ENCODE measurements at regions not wholly inside any gene's neighbourhood (a gene's known extent, or its start where the extent isn't known, plus 50 kb on each side); places are given as distances from the start of the nearest gene placed in this dataset.

- no peak for DNase-seq
These were observed 168.5 kb downstream of the NOC3L start for GRCh38 chr10:94194256-94194655.

GRCh38 chr10:94197241-94197640, 165.5 kb downstream of the NOC3L start:
- no peak for DNase-seq

- DNase-seq, result no peak
These were observed 164.4 kb downstream of the NOC3L start for GRCh38 chr10:94198324-94198723.

- no peak for DNase-seq
These were observed 163.2 kb downstream of the NOC3L start for GRCh38 chr10:94199565-94199964.

GRCh38 chr10:94200146-94200837, 162.4 kb downstream of the NOC3L start:
- no peak for DNase-seq

GRCh38 chr10:94205396-94205831, 157.3 kb downstream of the NOC3L start:
- DNase-seq, result no peak

GRCh38 chr10:94206176-94206575, 156.6 kb downstream of the NOC3L start:
- DNase-seq, result no peak

- no peak for DNase-seq
These were observed 154.4 kb downstream of the NOC3L start for GRCh38 chr10:94208315-94208714.

- no peak for DNase-seq
These were observed 152.1 kb downstream of the NOC3L start for GRCh38 chr10:94210440-94211168.

GRCh38 chr10:94211169-94211510, 151.6 kb downstream of the NOC3L start:
- no peak for DNase-seq

- no peak for DNase-seq
These were observed 149.7 kb downstream of the NOC3L start for GRCh38 chr10:94213001-94213530.

GRCh38 chr10:94213980-94214379, 148.8 kb downstream of the NOC3L start:
- DNase-seq, result no peak

- no peak for DNase-seq
These were observed 148.3 kb downstream of the NOC3L start for GRCh38 chr10:94214481-94214893.

- DNase-seq, result no peak
These were observed 146.5 kb downstream of the NOC3L start for GRCh38 chr10:94216201-94216600.

- no peak for DNase-seq
These were observed 145.3 kb downstream of the NOC3L start for GRCh38 chr10:94217411-94217810.

- DNase-seq, result no peak
These were observed 144.1 kb downstream of the NOC3L start for GRCh38 chr10:94218493-94219183.

GRCh38 chr10:94219829-94220228, 142.9 kb downstream of the NOC3L start:
- no peak for DNase-seq

GRCh38 chr10:94220717-94221116, 142.0 kb downstream of the NOC3L start:
- no peak for DNase-seq

GRCh38 chr10:94223702-94224370, 138.9 kb downstream of the NOC3L start:
- no peak for DNase-seq

GRCh38 chr10:94224656-94225055, 138.1 kb downstream of the NOC3L start:
- DNase-seq, result no peak

- DNase-seq, result no peak
These were observed 137.2 kb downstream of the NOC3L start for GRCh38 chr10:94225589-94225988.

GRCh38 chr10:94230134-94230785, 132.5 kb downstream of the NOC3L start:
- no peak for DNase-seq
